ENCODE measurements at regions not wholly inside any gene's neighbourhood (a gene's known extent, or its start where the extent isn't known, plus 50 kb on each side); places are given as distances from the start of the nearest gene placed in this dataset.
A peak's percentile ranks its signal among the peaks of the same experiment; 100 is the strongest.

- H3K4me3 ChIP-seq (ENCODE audit: low read length): no peak overlapping the region
- Mint-ChIP-seq H3K4me3 (no peak overlapping the region), H3K27me3 (ENCODE audit: insufficient read depth) (no peaks in the 10 kb centered on the region), H3K36me3 (ENCODE audit: low read depth) (no peaks in the 10 kb centered on the region), H3K4me1 (no peaks in the 10 kb centered on the region), H3K27ac (no peak overlapping the region), H3K9me3 (no peaks in the 10 kb centered on the region)
- no peak for DNase-seq
- peaks cover 2% of the 10 kb centered on the region for H3K27me3 ChIP-seq (ENCODE audit: control insufficient read depth, insufficient read depth, low read length, poor library complexity, severe bottlenecking)
- TF ChIP-seq CTCF (conservative IDR thresholded peaks at IDR 0.05): no peak
- no peak overlapping the region for H3K9ac ChIP-seq (ENCODE audit: extremely low read depth, low read length, poor library complexity, severe bottlenecking)
- no peaks in the 10 kb centered on the region for H3K4me1 ChIP-seq (ENCODE audit: control insufficient read depth, insufficient read depth, low read length)
- H3K36me3 ChIP-seq (ENCODE audit: control insufficient read depth, insufficient read depth, low read length): no peaks in the 10 kb centered on the region
- no peaks in the 10 kb centered on the region for H3K9me3 ChIP-seq (ENCODE audit: control insufficient read depth, low read length)
- no peak overlapping the region for H3K27ac ChIP-seq (ENCODE audit: low read depth, low read length)
- WGBS, 2 experiments (ENCODE audit: insufficient coverage in 1 of 2, insufficient read length in 1 of 2): 94 to 100% methylated on average over 2 of the region's 2 CpGs
Measured at GRCh38 chr20:9916761-9917160, 77.9 kb upstream of the PAK5 start.

DNA sequence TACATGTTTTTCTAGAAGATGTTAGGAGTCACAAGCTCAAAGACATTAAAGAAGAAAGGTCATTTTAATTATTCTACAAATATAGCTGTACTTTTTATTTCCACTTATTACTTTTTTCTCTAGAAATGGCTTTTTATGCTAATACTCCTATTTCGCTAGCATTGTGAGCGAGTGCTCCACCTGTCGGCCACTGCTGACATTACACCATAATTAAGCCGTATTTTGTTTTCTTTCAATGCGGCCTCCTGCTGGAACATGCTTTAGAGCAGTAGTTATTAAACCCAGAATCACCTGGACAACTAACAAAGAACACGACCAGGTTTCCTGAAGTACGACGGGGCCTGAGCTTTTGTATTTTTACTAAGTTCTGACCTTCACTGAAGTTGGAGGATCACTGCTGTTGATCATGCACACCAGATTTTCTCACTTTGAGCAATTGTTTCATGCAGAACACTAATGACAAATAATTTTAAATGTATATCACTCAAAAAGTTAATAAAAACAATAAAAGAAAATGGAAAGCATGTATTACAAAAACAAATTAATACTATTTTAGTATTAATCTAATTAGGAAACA, 74.1 kb upstream of the PAK5 start:
- DNase-seq: peak; percentile 81
- Mint-ChIP-seq H3K4me3 (no peak overlapping the region), H3K4me1 (no peaks in the 10 kb centered on the region), H3K27ac (no peak overlapping the region), H3K27me3 (ENCODE audit: insufficient read depth) (peaks cover 7% of the 10 kb centered on the region), H3K36me3 (ENCODE audit: low read depth) (no peaks in the 10 kb centered on the region), H3K9me3 (no peaks in the 10 kb centered on the region)
- Histone ChIP-seq H3K9me3 (ENCODE audit: control insufficient read depth, low read length) (no peaks in the 10 kb centered on the region), H3K27ac (ENCODE audit: low read depth, low read length) (no peak overlapping the region), H3K36me3 (ENCODE audit: control insufficient read depth, insufficient read depth, low read length) (no peaks in the 10 kb centered on the region), H3K9ac (ENCODE audit: extremely low read depth, low read length, poor library complexity, severe bottlenecking) (no peak overlapping the region), H3K4me1 (ENCODE audit: control insufficient read depth, insufficient read depth, low read length) (no peaks in the 10 kb centered on the region), H3K4me3 (ENCODE audit: low read length) (no peak overlapping the region), H3K27me3 (ENCODE audit: control insufficient read depth, insufficient read depth, low read length, poor library complexity, severe bottlenecking) (peaks cover 24% of the 10 kb centered on the region)
- 4 to 18% methylated on average over 5 to 7 of the region's 8 CpGs for WGBS, 2 experiments (ENCODE audit: insufficient coverage in 1 of 2, insufficient read length in 1 of 2)
- peak; percentile 92 for TF ChIP-seq CTCF (conservative IDR thresholded peaks at IDR 0.05)

GRCh38 chr20:9912290-9912689, 73.4 kb upstream of the PAK5 start:
- H3K27me3 ChIP-seq (ENCODE audit: control insufficient read depth, insufficient read depth, low read length, poor library complexity, severe bottlenecking): peaks cover 24% of the 10 kb centered on the region
- no peak for TF ChIP-seq CTCF (conservative IDR thresholded peaks at IDR 0.05)
- no peak overlapping the region for H3K9ac ChIP-seq (ENCODE audit: extremely low read depth, low read length, poor library complexity, severe bottlenecking)
- peaks cover 7% of the 10 kb centered on the region for H3K27me3 Mint-ChIP-seq (ENCODE audit: insufficient read depth)
- no peaks in the 10 kb centered on the region for H3K9me3 ChIP-seq (ENCODE audit: control insufficient read depth, low read length)
- no peaks in the 10 kb centered on the region for H3K9me3 Mint-ChIP-seq
- no peak overlapping the region for H3K27ac Mint-ChIP-seq
- H3K27ac ChIP-seq (ENCODE audit: low read depth, low read length): no peak overlapping the region
- H3K36me3 ChIP-seq (ENCODE audit: control insufficient read depth, insufficient read depth, low read length): no peaks in the 10 kb centered on the region
- no peaks in the 10 kb centered on the region for H3K4me1 ChIP-seq (ENCODE audit: control insufficient read depth, insufficient read depth, low read length)
- no peaks in the 10 kb centered on the region for H3K36me3 Mint-ChIP-seq (ENCODE audit: low read depth)
- no peak overlapping the region for H3K4me3 Mint-ChIP-seq
- no peak overlapping the region for H3K4me3 ChIP-seq (ENCODE audit: low read length)
- DNase-seq: no peak
- WGBS, 2 experiments (ENCODE audit: insufficient coverage in 1 of 2, insufficient read length in 1 of 2): 85 to 91% methylated on average over 5 of the region's 5 CpGs
- H3K4me1 Mint-ChIP-seq: no peaks in the 10 kb centered on the region
